Endodermal cell (in vitro differentiated cells): ENCODE measurements at regions not wholly inside any gene's neighbourhood (a gene's known extent, or its start where the extent isn't known, plus 50 kb on each side); places are given as distances from the start of the nearest gene placed in this dataset.

Experiments used
- DNase-seq: peaks from one replicate; pipeline ENCODE4 v3.0.0-alpha.2; 2017
- H3K27ac ChIP-seq: 2 replicates; pipeline ENCODE4 v1.5.1; 2013; ENCODE audit warnings: mild to moderate bottlenecking, low read depth, low read length, moderate library complexity
- H3K27me3 ChIP-seq: 2 replicates; pipeline ENCODE4 v1.6.1; 2013; ENCODE audit warnings: mild to moderate bottlenecking, low read length, moderate library complexity; ENCODE audit not compliant: insufficient read depth, control insufficient read depth, poor library complexity, severe bottlenecking
- H3K36me3 ChIP-seq: 2 replicates; pipeline ENCODE4 v1.7.0; 2013; ENCODE audit warnings: mild to moderate bottlenecking, low read length, moderate library complexity; ENCODE audit not compliant: control insufficient read depth, insufficient read depth
- H3K4me1 ChIP-seq: one replicate; pipeline ENCODE4 v1.7.0; 2013; ENCODE audit warnings: low read length; ENCODE audit not compliant: control insufficient read depth, insufficient read depth
- H3K4me3 ChIP-seq: 2 replicates; pipeline ENCODE4 v1.5.1; 2013; ENCODE audit warnings: mild to moderate bottlenecking, low read length, moderate library complexity
- H3K9ac ChIP-seq: 2 replicates; pipeline ENCODE4 v1.6.1; 2013; ENCODE audit warnings: mild to moderate bottlenecking, low read length, moderate library complexity; ENCODE audit not compliant: poor library complexity, severe bottlenecking; ENCODE audit errors: extremely low read depth
- H3K9me3 ChIP-seq: 2 replicates; pipeline ENCODE4 v1.6.1; 2013; ENCODE audit warnings: mild to moderate bottlenecking, low read length, moderate library complexity; ENCODE audit not compliant: control insufficient read depth
- H3K27ac Mint-ChIP-seq: 2 replicates; pipeline ENCODE4 v1.8.0; 2020; ENCODE audit warnings: mixed read lengths
- H3K27me3 Mint-ChIP-seq: 2 replicates; pipeline ENCODE4 v1.8.0; 2021; ENCODE audit warnings: mild to moderate bottlenecking, mixed read lengths; ENCODE audit not compliant: insufficient read depth
- H3K36me3 Mint-ChIP-seq: 2 replicates; pipeline ENCODE4 v1.8.0; 2020; ENCODE audit warnings: low read depth, mixed read lengths
- H3K4me1 Mint-ChIP-seq: 2 replicates; pipeline ENCODE4 v1.8.0; 2020; ENCODE audit warnings: mixed read lengths
- H3K4me3 Mint-ChIP-seq: 2 replicates; pipeline ENCODE4 v1.8.0; 2020; ENCODE audit warnings: mild to moderate bottlenecking, moderate library complexity, mixed read lengths
- H3K9me3 Mint-ChIP-seq: 2 replicates; pipeline ENCODE4 v1.8.0; 2020; ENCODE audit warnings: mild to moderate bottlenecking, mixed read lengths
- CTCF ChIP-seq: fragments of 200-600 bp; sonication (generic); conservative IDR thresholded peaks from 2 replicates; pipeline ENCODE4 v1.5.0; 2021; ENCODE audit warnings: antibody characterized with exemption, mild to moderate bottlenecking
- WGBS, 2 experiments: methylation state at CpG; one replicate each; pipeline versions ENCODE4 v1.1.5 to v1.1.7; 2013; ENCODE audit warnings: missing lambda C conversion rate in 2 of 2, mixed read lengths in 1 of 2; ENCODE audit not compliant: insufficient coverage in 1 of 2, insufficient read length in 1 of 2; 5-methylcytosine and 5-hydroxymethylcytosine counted together

- no peak for DNase-seq
- no peak for TF ChIP-seq CTCF
- Histone ChIP-seq H3K9ac (no peak overlapping the region), H3K36me3 (no peaks in the 10 kb centered on the region), H3K4me3 (no peak overlapping the region), H3K27me3 (no peaks in the 10 kb centered on the region), H3K4me1 (no peaks in the 10 kb centered on the region), H3K9me3 (peaks cover 4% of the 10 kb centered on the region), H3K27ac (no peak overlapping the region)
- Mint-ChIP-seq H3K36me3 (peaks cover 4% of the 10 kb centered on the region), H3K4me3 (no peak overlapping the region), H3K27me3 (no peaks in the 10 kb centered on the region), H3K9me3 (peaks cover 8% of the 10 kb centered on the region), H3K4me1 (no peaks in the 10 kb centered on the region), H3K27ac (no peak overlapping the region)
- 94 to 100% methylated on average over 1 to 2 of the region's 2 CpGs for WGBS, 2 experiments
Measured at GRCh38 chr5:82910491-82910890, 166.7 kb downstream of the TMEM167A start.

GRCh38 chr5:82909771-82910170, 167.4 kb downstream of the TMEM167A start:
- no peak for TF ChIP-seq CTCF
- Histone ChIP-seq H3K9me3 (no peaks in the 10 kb centered on the region), H3K4me3 (no peak overlapping the region), H3K4me1 (no peaks in the 10 kb centered on the region), H3K27ac (no peak overlapping the region), H3K9ac (no peak overlapping the region), H3K36me3 (no peaks in the 10 kb centered on the region), H3K27me3 (no peaks in the 10 kb centered on the region)
- H3K4me1 Mint-ChIP-seq = no peaks in the 10 kb centered on the region
- H3K27ac Mint-ChIP-seq = no peak overlapping the region
- no peak for DNase-seq
- no peaks in the 10 kb centered on the region for H3K36me3 Mint-ChIP-seq
- H3K27me3 Mint-ChIP-seq = no peaks in the 10 kb centered on the region
- H3K4me3 Mint-ChIP-seq = no peak overlapping the region
- H3K9me3 Mint-ChIP-seq = peaks cover 2% of the 10 kb centered on the region
- 90 to 98% methylated on average over 6 to 7 of the region's 7 CpGs for WGBS, 2 experiments

GRCh38 chr5:82905986-82906385, 171.2 kb downstream of the TMEM167A start:
- Histone ChIP-seq H3K4me3 (no peak overlapping the region), H3K27me3 (no peaks in the 10 kb centered on the region), H3K9me3 (peaks cover 23% of the 10 kb centered on the region), H3K9ac (no peak overlapping the region), H3K4me1 (no peaks in the 10 kb centered on the region), H3K27ac (no peak overlapping the region), H3K36me3 (no peaks in the 10 kb centered on the region)
- no peaks in the 10 kb centered on the region for H3K4me1 Mint-ChIP-seq
- peaks cover 16% of the 10 kb centered on the region for H3K9me3 Mint-ChIP-seq
- H3K27ac Mint-ChIP-seq = no peak overlapping the region
- no peak for DNase-seq
- TF ChIP-seq CTCF = no peak
- peaks cover 4% of the 10 kb centered on the region for H3K36me3 Mint-ChIP-seq
- no peaks in the 10 kb centered on the region for H3K27me3 Mint-ChIP-seq
- 90% methylated on average over 2 of the region's 2 CpGs; no CpG with 5 or more reads in 1 of the 2 experiments for WGBS, 2 experiments
- H3K4me3 Mint-ChIP-seq = no peak overlapping the region
